Body of pancreas (tissue), 4 donors: ENCODE measurements at regions not wholly inside any gene's neighbourhood (a gene's known extent, or its start where the extent isn't known, plus 50 kb on each side); places are given as distances from the start of the nearest gene placed in this dataset.

Experiments
- CTCF ChIP-seq, 7 experiments: fragments of 450-650 bp in 4 of 7; fragments of 200-600 bp in 3 of 7; sonication (generic) in 3 of 7; IDR thresholded peaks; one replicate each; pipeline ENCODE4 v1.5.1; 2016 to 2019; ENCODE audit warnings: antibody characterized with exemption in 7 of 7
- POLR2A ChIP-seq, 3 donors: fragments of 450-650 bp; IDR thresholded peaks; one replicate each; pipeline ENCODE4 v1.6.1; 2016; ENCODE audit warnings: antibody characterized with exemption in 3 of 3, mild to moderate bottlenecking in 2 of 3

DNA sequence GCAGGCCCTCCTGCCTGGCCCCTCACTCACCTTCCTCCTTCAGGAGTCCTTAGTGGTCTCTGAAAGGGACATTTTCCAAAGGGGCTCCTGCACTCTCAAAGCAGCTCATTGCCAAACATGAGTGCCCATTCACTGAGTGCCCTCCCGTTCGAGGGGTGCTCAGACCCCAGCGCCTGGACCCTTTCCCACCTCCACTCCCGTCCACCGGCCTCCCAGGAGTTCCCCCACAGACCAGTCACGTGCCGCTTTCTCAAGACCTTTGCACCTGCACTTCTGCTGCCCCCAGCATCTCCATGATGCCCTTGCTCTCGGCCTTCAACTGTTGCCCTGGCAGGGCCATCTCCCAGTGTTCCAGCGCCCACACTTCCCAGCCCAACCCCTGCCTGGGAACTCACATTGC lies 89.5 kb downstream of the ADRA2C start:
- TF ChIP-seq CTCF (IDR thresholded peaks at IDR 0.05) (no peak), POLR2A (IDR thresholded peaks at IDR 0.05) (no peak)
